ENCODE measurements at regions not wholly inside any gene's neighbourhood (a gene's known extent, or its start where the extent isn't known, plus 50 kb on each side); places are given as distances from the start of the nearest gene placed in this dataset.

- no peak for TF ChIP-seq CTCF (IDR thresholded peaks at IDR 0.05)
- DNase-seq (ENCODE audit: low spot score): no peak
- ATAC-seq (ENCODE audit: low FRiP score): no peak
Observed at GRCh38 chr15:70257573-70258248, 160.0 kb upstream of the TLE3 start.

DNA sequence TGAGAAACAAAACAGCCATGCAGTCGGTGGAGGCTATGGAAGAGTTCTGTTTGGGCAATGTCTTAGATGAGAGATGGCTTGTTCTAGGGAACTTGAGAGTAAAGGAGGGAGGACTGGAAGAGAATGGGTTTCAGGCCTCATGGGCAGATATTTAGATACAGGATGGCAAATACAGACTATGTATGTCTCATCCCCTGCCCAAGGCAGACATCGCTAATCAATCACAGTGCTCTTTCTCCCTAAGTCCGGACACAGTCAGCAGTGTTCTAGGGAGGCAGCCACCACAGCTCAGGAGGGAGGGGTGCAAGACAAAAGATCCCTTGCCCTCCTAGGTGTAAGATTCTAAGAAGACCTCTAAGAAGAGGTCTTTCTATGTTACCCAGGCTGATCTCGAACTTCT is 159.3 kb upstream of the TLE3 start:
- TF ChIP-seq CTCF (IDR thresholded peaks at IDR 0.05): no peak
- ATAC-seq (ENCODE audit: low FRiP score) (no peak), DNase-seq (ENCODE audit: low spot score) (no peak)

- ATAC-seq (ENCODE audit: low FRiP score): no peak
- no peak for DNase-seq (ENCODE audit: low spot score)
- no peak for TF ChIP-seq CTCF (IDR thresholded peaks at IDR 0.05)
Observed at GRCh38 chr15:70254311-70254869, 156.7 kb upstream of the TLE3 start.

GRCh38 chr15:70253461-70254156 is 155.9 kb upstream of the TLE3 start:
- ATAC-seq (ENCODE audit: low FRiP score) (no peak), DNase-seq (ENCODE audit: low spot score) (no peak)

GRCh38 chr15:70252951-70253320 is 155.2 kb upstream of the TLE3 start:
- no peak for TF ChIP-seq CTCF (IDR thresholded peaks at IDR 0.05)
- no peak for ATAC-seq (ENCODE audit: low FRiP score)
- DNase-seq (ENCODE audit: low spot score): no peak

More at GRCh38 chr15:70253461-70254156, 155.9 kb upstream of the TLE3 start:
- no peak for TF ChIP-seq CTCF (IDR thresholded peaks at IDR 0.05)

DNA sequence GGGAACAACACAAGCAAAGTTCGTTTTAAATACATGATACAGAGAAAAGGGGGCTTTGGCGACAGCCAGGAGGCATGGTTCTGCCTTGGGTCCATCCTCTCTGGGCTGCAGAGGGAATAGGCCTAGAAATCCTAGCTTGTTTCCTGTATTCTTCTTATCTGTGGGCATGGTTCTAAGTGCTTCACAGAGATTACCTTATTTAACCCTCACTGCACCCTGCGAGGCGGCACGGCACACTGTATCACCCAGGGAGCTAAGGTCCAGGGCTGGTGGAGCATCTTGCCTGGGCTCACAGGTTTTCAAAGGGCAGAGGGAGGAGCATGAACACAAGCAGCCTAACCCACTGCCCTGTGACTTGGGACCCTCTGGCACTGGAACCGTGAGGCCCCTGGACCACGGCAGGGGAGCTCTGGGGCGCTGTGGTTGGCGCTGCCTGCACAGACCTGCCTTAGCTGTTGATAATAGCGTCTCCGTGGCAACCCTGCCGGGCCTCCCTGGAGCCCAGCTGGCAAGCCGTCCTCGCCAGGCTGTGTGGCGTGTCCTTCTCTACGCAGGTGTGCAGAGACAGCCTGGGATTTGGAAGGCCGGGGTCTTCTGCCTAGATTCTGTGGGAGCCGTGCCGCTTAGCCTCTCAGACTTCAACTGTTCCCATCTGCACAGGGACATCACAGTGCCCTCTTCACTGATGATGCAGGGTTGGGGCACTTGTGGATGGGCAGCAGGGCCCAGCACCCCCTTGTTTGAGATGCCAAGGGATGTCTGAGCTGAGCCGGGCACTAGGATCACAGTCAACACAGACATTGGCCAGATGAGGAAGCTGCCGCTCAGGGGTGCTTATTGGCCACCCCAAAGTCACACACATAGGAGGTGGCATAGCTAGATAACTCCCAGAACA is 154.6 kb upstream of the TLE3 start:
- no peak for DNase-seq (ENCODE audit: low spot score)
- TF ChIP-seq CTCF (IDR thresholded peaks at IDR 0.05): no peak
- ATAC-seq (ENCODE audit: low FRiP score): no peak
